G401 (cell line): ENCODE measurements at regions not wholly inside any gene's neighbourhood (a gene's known extent, or its start where the extent isn't known, plus 50 kb on each side); places are given as distances from the start of the nearest gene placed in this dataset.

Experiments used
- DNase-seq: peaks from one replicate; pipeline ENCODE4 v3.0.0-alpha.2; 2015; ENCODE audit warnings: low spot score
- in situ Hi-C: cut with HindIII; loops from 2 replicates; pipeline ENCODE4 v1.10.0; 2016; ENCODE audit warnings: low sequenced_read_pairs, mixed read lengths

DNA sequence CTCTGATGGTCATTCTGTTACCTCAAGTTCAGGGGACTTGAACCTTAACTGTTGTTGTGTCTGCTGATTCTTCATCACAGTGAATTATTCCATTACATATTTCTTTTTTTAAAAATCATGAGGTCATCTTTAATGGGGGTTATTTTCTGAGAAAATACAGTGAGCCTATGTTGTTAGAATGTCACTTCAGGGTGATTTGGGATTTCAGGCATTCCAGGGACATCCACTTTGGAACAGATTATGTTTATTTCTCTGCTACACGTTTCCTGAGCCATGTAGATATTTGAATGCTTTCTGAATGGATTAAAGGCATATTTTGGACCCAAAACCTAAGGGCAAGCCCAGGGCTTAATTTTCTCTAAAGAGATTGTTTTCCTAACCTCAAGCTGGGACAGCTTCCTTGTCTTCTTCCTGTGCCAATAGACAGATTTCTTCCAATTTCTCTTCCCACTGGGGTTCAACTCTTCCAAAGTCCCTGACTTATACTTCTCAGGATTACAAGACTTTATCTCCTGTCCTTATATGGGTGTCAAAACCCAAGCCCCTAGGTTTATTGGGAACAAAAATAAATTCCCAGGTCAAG, 271.7 kb downstream of the ARHGAP12 start:
- in situ Hi-C loops, result no loop called here
- DNase-seq, result no peak

DNA sequence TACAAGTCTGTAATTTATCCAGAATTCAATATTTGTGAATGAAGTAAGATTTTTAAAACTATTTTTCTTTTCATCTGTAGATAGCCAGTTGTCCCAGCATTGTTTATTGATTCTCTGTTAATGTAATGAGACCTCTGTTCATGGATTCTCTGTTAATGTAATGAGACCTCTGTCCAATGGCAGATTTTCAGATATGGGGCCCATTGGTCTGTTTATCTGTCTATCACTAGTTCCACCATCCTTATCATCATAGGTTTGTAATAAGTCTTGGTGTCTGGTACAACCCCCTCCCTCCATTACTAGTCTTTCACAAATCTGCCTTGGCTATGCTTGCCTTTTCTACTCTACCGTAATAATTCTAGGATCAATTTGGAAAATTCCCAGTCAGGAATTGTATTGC, 276.6 kb downstream of the ARHGAP12 start:
- DNase-seq, result no peak
- in situ Hi-C loops, result no loop called here

DNA sequence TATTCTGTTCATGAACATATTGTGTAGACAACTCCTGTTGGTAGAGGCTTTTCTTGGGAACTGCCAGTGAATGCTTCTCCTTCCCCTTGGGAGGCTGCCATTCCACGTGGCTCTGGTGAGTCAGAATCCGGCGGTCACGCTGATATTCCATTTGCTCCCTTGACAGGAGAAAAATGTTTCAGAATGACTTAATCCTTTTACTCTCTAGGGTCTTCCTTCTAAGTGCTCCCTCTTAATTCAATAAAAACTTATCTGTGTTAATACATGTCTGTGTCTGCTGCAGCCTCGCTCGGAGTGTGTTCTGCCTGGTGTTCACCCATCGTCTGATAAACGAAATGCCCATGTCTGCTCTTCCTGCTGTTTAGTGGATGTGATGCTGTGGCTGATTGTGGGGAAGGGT, 278.6 kb downstream of the ARHGAP12 start:
- DNase-seq, result peak; percentile 53
- in situ Hi-C loops, result no loop called here

DNA sequence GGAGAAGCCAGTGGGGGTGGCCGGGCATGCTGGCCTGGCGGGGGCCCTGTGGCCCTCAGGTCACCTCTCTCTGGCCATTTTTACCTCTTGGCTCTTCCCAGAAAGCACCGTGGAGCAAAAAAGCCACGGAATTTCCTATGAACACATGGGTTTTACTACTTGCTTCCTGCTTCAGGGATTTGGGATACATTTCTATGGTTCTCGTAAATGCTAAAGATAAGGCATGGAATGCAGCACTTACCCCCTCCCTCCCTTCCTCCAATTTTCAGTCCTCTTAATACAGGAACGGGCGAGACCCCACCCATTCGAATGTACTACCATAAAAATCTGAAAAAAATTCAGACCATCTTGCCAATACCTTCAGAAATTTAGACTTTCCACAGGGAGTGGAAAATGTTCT, 279.7 kb downstream of the ARHGAP12 start:
- DNase-seq, result no peak
- in situ Hi-C loops, result no loop called here

DNA sequence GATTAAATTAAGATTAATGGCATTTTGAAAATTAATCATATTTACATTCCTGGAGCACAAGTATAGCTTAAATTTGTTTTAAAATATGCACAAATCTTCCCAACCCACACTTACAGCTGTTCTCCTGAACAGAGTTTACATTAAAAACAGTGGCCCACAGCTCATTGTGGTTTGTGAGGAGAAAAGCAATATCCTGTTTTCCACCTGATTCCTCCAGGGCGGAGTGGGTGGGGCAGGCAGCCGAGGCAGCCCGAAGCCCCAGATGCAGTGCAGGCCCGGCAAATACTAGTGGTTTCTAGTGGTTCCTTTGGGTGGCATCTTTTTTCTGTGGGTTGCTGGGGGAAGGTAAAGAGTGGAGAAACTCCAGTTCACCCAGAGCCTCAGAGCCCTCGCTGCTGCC, 280.8 kb downstream of the ARHGAP12 start:
- in situ Hi-C loops, result no loop called here
- no peak for DNase-seq

DNA sequence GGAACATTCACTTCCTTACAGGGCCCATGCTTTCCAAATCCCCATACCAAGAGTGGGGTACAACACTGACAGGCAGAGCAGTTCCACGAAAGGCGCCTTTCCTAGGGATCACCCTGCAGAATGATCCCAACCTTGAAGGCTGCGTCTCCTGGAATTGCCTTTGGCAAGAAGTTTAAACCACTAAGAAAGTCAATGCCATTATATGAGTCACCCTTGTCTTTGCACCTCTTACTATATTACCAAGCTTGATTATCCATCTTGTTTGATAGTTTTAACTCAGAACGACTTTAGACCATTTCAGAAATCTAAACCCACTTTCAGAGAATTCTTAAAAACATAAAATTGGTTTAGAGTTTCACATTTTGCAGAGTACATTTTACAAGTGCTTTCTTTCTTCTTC, 282.1 kb downstream of the ARHGAP12 start:
- DNase-seq, result no peak
- in situ Hi-C loops, result no loop called here

DNA sequence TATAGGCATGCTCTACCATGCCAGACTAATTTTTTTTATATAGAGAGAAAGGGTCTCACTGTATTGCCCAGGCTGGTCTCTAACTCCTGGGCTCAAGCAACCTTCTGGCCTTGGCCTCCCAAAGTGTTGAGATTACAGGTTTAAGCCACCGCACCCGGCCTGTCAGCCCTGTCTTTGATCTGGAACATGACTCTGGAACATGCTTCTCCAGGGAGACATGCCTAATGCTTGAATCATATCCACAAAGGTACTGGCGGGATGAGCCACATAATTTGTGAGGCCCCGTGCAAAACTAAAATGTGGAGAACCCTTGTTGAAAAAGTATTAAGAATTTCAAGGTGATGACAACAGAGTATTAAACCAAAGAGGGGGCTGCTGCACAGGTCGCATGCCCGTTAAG, 282.8 kb downstream of the ARHGAP12 start:
- DNase-seq, result no peak
- in situ Hi-C loops, result no loop called here

DNA sequence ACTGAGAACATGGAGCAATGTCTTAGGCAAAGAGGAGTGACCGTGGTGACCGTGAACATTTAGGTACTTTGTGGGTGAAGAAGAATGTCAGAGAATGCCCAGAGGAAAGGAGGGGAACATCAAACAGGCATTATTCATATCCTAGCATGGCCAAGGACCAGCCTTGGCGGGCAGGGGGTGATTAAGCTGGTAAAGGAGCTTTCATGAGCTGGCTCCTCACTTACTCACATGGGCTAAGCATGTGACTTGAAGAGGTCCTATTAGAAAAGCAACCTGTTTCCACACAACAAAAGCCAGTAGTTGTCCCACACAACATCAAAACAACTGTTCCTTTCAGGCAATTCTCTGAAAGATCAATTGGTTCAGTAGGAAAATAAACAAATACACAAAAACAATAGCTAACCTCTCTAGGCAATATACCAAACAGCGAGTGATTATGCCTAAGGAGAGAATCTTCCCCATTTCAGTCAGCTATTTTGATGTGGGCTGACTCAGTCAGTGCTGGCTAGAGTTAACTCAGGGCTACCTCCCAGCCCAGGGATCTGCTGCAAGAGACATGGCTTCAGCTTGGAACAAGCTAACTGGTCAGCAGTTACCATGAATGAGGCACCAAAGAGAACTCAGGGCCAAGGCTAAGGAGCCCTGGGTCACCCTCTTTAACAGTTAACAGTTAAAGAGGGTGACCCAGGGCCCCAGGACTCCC, 283.5 kb downstream of the ARHGAP12 start:
- in situ Hi-C loops, result no loop called here
- no peak for DNase-seq

DNA sequence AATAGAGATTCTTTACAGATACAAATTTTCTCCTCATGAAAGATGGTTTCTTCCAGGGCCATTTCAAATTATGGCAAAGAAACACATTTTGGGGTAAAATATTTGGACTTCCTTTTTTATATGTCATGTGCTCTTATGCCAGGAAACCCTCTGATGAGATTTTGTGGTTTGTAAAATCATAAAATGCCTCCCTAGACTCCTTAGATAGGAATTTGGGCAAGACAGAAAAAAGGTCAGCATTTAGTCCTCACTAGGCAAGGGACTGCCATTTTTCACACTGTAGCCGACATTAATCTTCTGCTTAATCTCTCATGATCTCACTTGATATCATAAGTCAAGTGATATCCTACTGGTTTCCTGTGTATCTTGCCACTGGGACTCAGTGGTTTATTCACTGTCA, 286.4 kb downstream of the ARHGAP12 start:
- in situ Hi-C loops, result no loop called here
- DNase-seq, result no peak

DNA sequence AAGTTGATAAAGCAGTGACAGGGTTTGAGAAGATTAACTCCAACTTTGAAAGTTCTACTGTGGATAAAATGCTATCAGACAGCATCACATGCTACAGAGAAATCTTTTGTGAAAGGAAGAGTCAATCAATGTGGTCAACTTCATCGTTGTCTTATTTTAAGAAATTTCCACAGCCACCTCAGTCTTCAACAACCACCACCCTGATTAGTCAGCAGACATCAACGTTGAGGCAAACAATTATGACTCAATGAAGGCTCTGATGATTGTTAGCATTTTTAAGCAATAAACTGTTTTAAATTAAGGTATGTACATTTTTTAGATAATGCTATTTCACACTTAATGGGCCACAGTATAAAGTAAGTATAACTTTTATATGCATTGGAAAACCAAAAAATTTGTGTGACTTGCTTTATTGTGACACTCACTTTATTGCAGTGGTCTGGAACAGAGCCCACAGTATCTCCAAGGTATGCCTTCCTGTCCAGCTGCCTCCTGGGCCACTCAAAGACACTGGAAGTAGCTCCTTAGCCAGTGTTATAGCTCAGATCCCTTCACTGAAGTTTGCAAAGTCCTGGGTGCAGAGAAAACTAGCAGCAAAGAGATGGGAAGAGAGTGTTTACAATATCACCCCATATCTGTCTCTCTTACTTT, 293.1 kb downstream of the ARHGAP12 start:
- in situ Hi-C loops, result no loop called here
- DNase-seq, result no peak

DNA sequence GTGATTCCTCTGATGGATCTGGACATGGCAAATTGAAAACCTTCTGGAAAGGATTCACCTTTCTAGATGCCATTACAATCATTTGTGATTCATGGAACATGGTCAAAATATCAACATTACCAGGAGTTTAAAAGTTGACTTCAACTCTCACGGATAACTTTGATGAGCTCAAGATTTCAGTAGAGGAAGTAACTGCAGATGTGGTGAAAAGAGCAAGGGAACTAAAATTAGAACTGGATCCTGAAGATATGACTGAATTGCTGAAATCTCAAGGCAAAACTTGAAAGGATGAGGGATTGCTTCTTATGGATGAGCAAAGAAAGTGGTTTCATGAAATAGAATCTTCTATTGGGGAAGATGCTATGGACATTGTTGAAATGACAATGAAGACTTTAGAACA, 293.6 kb downstream of the ARHGAP12 start:
- DNase-seq, result no peak
- in situ Hi-C loops, result no loop called here

DNA sequence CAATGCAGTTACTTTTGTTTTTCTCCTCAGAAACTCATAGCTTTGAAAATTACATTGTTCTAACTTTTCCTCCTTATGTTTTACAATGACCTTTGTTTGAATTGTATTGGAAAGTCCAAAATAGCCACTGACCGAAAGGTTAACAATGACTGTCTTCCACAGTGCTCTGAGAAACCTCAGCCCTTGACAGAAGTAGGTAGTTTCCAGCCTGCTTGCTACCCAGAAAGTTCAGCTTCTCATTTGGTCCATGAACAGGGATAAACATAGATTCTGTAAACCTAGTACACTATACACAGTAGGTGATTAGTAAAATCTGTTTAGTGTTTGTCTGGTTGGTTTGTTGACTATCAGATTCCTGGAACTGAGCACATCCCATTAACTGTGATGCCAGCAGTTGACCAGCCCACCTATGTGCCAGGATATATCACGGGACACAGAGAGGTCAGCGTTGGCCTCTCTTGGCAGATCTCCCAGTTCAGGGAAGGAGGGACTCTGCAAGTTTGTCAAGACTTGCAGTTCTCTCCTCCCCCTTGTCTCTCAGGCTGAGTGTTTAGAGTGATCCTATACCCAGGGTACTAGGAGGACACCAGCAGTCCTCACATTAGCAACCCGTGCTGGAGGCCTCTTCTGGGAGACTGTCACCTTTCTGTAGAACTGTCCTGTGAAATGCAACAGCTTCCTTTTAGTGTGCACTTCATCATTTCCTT, 297.6 kb downstream of the ARHGAP12 start:
- in situ Hi-C loops, result no loop called here
- DNase-seq, result no peak

DNA sequence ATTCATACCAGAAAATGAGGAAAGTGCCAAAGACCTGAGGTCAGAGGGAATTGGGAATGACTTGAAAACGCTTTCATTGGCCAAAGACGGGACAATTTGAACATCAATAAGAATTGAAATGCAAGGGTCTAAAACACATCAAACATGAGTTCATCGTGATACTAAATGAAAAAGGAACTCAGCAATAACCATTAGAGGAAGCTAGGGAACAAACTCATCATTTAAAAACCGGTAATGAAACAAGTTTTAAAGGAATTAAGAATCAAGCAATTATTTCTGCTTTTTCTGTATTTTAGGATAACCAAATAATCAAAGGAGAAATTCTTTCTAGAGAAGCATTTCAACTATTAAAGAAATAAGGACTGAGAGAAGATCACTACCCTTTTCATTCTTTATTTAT, 303.1 kb downstream of the ARHGAP12 start:
- DNase-seq, result no peak
- in situ Hi-C loops, result no loop called here

DNA sequence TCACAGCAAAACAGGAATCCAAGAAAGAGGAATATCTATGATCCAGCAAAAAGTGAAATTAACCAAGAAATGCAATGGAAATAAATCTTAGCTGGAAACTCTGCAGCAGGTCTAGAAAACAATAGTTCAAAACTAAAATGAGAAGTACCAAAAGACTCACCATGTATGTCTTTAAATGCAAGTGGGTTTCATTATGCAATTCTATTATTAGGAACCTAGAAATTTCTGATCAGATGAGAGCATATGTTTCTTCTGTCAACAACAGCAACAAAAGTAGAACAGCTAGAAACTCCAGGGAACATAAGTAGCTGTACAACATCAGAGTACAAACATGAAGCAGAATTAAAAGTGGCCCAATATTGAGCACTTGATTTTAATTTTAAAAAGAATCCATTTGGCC, 304.0 kb downstream of the ARHGAP12 start:
- in situ Hi-C loops, result no loop called here
- no peak for DNase-seq

DNA sequence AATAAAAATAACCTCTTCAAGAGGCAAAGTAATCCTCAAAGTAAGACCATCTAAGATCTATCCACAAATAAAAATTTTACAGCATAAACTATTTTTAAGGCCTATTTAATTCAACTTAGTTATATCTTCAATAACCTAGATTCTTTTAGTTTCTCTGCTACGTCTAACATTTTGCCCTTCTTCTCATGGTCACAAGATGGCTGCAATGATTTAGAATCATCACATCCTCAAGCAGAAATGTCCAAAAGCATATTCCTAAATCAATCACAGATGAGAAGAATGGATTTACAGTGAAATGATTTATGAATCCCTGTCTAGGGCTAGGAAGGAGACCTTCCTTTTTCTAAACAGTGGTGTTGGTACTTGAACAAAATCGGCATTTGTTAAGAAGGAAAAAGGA, 304.7 kb downstream of the ARHGAP12 start:
- in situ Hi-C loops, result no loop called here
- no peak for DNase-seq

DNA sequence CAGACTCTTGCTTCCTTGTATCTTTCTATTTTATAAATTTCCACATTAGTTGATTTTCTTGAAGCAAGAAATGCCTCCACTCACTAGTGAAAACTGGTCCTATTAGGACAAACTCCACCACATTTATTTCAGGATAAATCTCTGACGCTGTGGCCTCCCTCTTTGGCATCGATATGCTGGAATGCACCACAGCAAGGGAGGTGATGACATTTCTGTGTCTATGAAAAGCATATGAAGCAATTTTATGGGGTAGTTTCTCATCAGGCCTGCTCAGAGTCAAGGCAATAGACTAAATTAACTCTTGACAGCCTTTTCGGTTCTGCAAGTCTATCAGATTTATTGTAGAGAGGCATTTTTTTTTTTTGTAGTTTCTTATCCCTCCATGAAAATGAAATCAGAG, 304.4 kb downstream of the ZEB1 start:
- in situ Hi-C loops, result no loop called here

DNA sequence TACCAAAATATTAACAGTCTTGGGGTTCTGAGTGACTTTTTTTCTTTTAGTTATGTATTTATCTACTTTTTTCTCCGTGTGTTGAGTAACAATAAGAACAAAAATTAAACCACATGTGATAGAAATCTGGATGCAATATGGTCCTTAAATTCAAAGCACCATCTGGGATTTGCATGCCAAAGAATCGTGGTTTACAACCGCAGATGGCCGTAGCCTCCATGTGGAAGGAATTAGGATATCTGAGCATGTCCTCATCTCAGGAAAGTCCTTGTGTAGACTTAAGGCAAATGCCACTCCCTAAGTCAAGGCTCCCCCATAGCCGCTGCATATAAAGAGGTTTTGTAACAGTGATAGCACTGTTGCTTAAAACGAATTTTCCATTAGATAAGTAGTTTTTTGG, 304.0 kb downstream of the ZEB1 start:
- no peak for DNase-seq
- in situ Hi-C loops, result no loop called here

More for the DNA sequence above, 304.4 kb downstream of the ZEB1 start:
- no peak for DNase-seq

DNA sequence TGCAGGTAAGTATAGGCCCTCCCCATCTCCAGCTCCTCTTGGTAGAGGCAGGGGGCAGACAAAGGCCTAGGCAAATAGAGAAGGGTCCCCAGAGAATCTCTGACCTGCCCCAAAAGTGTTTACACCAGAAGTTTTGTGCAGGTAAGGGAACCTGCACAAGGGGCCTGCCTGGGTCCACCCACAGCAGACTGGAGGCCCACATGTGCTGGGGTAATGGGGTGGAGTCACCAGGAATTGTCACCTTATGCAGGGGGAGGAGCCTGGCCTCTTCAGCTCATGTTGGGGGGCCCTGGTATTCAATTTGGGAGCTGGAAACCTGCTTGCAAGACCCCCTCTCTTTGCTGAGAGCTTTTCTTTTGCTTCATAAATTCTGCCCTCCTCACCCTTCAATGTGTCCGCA, 302.7 kb downstream of the ZEB1 start:
- no peak for DNase-seq
- in situ Hi-C loops, result no loop called here

DNA sequence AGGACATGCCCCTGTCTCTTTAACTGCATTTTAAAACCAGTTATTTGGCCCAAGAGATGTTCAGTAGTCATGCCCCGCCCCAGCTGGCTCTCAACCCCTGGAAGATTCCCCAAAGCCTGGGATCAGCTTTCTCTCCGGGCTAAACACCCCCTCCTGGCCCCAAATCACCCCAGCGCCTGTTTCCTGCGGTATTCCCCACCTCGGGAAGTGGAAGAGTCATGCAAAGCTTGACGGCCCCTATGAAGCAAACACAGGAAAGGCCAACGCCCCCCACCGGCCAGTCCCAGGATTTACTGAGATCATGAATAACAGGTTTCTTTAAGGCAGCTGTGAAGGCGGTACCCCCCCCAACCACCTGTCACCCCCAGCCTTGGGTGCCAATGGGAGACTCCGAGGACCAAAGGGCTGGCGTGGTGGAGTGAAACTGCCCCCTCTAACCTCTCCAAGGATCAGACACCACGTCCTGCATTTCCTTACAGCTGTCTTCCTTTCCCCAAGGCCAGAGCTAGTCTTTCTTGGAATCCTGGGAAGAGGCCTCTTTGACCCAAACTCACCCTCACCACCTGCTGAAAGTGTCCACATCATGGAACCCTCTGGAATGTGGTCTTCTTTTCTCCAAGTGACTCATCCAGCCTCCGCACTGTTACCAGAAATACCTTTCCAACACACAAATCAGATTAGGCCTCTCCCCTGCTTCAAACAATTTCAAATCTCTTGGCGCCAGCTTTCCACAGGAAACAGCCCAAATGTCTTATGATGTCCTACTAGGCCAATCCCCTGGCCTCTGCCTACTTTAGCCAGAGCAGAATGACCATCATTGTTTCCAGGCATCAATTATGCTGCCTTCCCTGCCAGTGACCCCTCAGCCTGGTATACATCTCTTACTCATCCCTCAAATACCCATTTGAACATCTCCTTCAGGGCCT, 301.5 kb downstream of the ZEB1 start:
- no peak for DNase-seq

More for the DNA sequence above, 301.5 kb downstream of the ZEB1 start:
- in situ Hi-C loops, result no loop called here
